Psoas muscle (tissue), 7 donors: ENCODE measurements at regions not wholly inside any gene's neighbourhood (a gene's known extent, or its start where the extent isn't known, plus 50 kb on each side); places are given as distances from the start of the nearest gene placed in this dataset.
"Not testable (repeated sequence)": the region's sequence is repeated elsewhere in the genome, so short reads cannot be mapped to it uniquely, and the experiment has no call there.

Source experiments
- ATAC-seq, 4 donors: fragments of 200-7000 bp; cut with Tn5 transposase; one replicate each; pipeline ENCODE4 v1.9.1; 2020; ENCODE audit warnings: moderate library complexity in 3 of 4, mild to moderate bottlenecking in 2 of 4
- DNase-seq, 2 donors: peaks; one replicate each; pipeline ENCODE4 v3.0.0-alpha.2; 2020
- H3K27ac ChIP-seq: fragments of 200-600 bp; one replicate; pipeline ENCODE4 v1.8.0; 2022
- H3K27me3 ChIP-seq, 3 donors: fragments of 200-600 bp in 1 of 3; one replicate each; pipeline versions ENCODE4 v1.6.1 to v1.8.0; 2013 to 2022; ENCODE audit warnings: low read length in 2 of 3, mild to moderate bottlenecking in 2 of 3, moderate library complexity in 1 of 3; ENCODE audit not compliant: insufficient read depth in 3 of 3
- H3K36me3 ChIP-seq, 2 donors: fragments of 200-600 bp in 1 of 2; one replicate each; pipeline versions ENCODE4 v1.6.1 to v1.8.0; 2013 to 2022; ENCODE audit warnings: low read depth in 1 of 2, mild to moderate bottlenecking in 1 of 2, moderate library complexity in 1 of 2; ENCODE audit not compliant: insufficient read depth in 1 of 2
- H3K4me1 ChIP-seq: fragments of 200-600 bp; one replicate; pipeline ENCODE4 v1.8.0; 2022
- H3K4me3 ChIP-seq: fragments of 200-600 bp; one replicate; pipeline ENCODE4 v1.8.0; 2022; ENCODE audit warnings: mild to moderate bottlenecking
- H3K9me3 ChIP-seq: fragments of 200-600 bp; one replicate; pipeline ENCODE4 v1.8.0; 2022
- WGBS, 3 donors: extraction: QIAGEN DNeasy Blood & Tissue Kit; methylation state at CpG; one replicate each; pipeline versions ENCODE4 v1.1.6 to v1.1.7; 2013; 5-methylcytosine and 5-hydroxymethylcytosine counted together
- intact Hi-C, 2 donors: fragments of 100-400 bp; cut with DNase I; formaldehyde crosslinking; loops; one replicate each; pipeline versions ENCODE4 v1.11.0 to v1.14.2; 2022
- TF ChIP-seq, protein P1 (sequence below): fragments of 200-600 bp; IDR thresholded peaks from one replicate; pipeline ENCODE4 v1.8.0; 2022; ENCODE audit warnings: antibody characterized with exemption
- donor health status: healthy with polysubstance abuse.
- donor health status: DM: no; HTN: no; CAD: no; lungs with moderate emphysema.
- donor health status: Bipolar disorder and iron deficiency.
- donor health status: healthy.
- donor health status: DM: yes; HTN: yes; CAD: no.
- donor health status: DM: no; HTN: no; CAD: no.
- donor health status: DM: yes; HTN: yes; CAD: no.

DNA sequence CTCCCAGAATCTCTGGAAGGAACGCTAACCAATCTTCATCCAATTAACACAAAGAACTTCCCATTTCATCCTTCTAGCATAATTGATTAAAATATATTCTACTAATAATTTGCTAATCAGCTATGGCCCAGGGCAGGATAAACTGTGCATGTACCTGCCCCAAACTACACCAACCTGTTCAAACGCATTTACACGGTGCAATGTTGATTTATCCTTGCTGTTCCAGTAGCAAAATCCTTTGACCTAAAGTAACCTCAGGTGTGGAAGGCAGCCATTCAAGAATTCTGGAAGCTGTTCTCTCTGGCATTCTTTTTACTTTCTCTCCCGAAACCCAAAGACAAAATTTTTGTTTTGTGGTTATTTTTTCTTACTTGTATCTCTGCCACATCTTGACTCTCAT is 309.4 kb downstream of the ZNF674 start:
- H3K4me1 ChIP-seq = no peaks in the 10 kb centered on the region
- 81 to 93% (median 89%) methylated on average over 4 of the region's 4 CpGs for WGBS, 3 donors
- H3K27ac ChIP-seq = no peak overlapping the region
- no peak overlapping the region for H3K4me3 ChIP-seq
- no peak for DNase-seq
- TF ChIP-seq, protein P1, sequence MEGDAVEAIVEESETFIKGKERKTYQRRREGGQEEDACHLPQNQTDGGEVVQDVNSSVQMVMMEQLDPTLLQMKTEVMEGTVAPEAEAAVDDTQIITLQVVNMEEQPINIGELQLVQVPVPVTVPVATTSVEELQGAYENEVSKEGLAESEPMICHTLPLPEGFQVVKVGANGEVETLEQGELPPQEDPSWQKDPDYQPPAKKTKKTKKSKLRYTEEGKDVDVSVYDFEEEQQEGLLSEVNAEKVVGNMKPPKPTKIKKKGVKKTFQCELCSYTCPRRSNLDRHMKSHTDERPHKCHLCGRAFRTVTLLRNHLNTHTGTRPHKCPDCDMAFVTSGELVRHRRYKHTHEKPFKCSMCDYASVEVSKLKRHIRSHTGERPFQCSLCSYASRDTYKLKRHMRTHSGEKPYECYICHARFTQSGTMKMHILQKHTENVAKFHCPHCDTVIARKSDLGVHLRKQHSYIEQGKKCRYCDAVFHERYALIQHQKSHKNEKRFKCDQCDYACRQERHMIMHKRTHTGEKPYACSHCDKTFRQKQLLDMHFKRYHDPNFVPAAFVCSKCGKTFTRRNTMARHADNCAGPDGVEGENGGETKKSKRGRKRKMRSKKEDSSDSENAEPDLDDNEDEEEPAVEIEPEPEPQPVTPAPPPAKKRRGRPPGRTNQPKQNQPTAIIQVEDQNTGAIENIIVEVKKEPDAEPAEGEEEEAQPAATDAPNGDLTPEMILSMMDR = no peak
- H3K36me3 ChIP-seq = no peaks in the 10 kb centered on the region
- no peak for ATAC-seq
- H3K9me3 ChIP-seq = peaks cover 8% of the 10 kb centered on the region
- H3K27me3 ChIP-seq = peaks cover 0 to 6% (median 0%) of the 10 kb centered on the region in 3 donors
- intact Hi-C loops = no loop called here

DNA sequence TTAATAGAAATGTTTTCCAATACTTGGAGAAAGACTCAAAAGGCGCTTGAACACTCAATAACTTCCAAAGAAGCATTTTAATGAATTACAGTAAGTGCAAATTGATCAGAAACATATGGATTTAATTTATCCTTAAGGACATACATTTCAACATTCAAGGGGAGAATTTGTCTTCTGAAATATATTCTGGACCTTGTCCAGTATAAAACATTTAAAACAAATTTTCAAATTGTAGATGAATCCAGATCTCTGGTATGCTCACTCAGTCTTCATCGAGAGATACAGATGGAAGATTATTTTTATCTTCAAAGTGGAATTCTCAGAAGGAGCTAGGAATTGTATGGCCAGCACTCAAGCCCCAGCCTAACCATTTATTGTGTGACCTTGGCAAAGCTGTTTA is 310.4 kb downstream of the ZNF674 start:
- Histone ChIP-seq H3K4me3 (no peak overlapping the region), H3K9me3 (peaks cover 4% of the 10 kb centered on the region), H3K4me1 (no peaks in the 10 kb centered on the region), H3K36me3 (no peaks in the 10 kb centered on the region), H3K27me3 (peaks cover 0 to 3% (median 0%) of the 10 kb centered on the region in 3 donors), H3K27ac (no peak overlapping the region)
- WGBS, 3 donors = 64 to 77% (median 71%) methylated on average over 2 of the region's 2 CpGs
- ATAC-seq (no peak), DNase-seq (no peak)
- intact Hi-C loops = no loop called here
- TF ChIP-seq, protein P1 = no peak

DNA sequence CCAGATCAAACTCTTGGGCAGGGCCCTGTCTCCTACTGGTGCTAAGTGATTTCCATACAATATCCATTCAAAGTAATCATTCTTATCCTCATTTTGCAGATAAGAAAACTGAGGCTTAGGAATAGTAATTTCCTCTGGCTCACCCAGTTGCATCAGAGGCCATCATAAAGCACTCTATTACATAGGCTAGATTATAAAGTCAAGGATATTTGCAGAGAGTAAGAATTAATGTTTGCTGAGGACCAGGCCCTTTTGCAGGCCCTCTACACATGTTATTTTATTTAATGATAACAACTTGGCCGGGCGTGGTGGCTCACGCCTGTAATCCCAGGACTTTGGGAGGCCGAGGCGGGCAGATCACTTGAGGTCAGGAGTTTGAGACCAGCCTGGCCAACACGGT is 316.8 kb downstream of the ZNF674 start:
- H3K36me3 ChIP-seq = no peaks in the 10 kb centered on the region
- no peak for DNase-seq
- intact Hi-C loops = no loop called here

DNA sequence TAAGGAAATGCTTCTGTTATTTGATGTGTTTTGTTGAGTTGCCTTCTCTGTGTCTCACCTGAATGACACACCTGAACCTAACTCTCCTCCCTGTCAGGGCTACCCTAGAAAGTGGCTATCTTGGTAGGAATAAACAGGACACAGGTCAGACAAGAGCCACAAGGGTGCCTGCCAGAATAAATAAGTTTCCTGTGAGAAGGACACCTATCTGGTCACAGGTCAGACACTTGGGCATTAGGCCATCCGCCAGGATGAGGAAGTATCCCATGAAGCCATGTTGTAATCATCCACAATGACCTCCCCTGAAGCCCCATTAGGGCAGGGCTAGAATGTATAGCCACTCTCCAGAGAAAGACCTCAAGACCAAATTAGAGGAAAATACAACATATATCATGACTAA is 318.8 kb downstream of the ZNF674 start:
- Histone ChIP-seq H3K27ac (no peak overlapping the region), H3K36me3 (no peaks in the 10 kb centered on the region), H3K27me3 (no peaks in the 10 kb centered on the region), H3K4me3 (no peak overlapping the region), H3K9me3 (no peaks in the 10 kb centered on the region), H3K4me1 (no peaks in the 10 kb centered on the region)
- 88 to 100% (median 100%) methylated on average over 1 of the region's 1 CpG for WGBS, 3 donors
- DNase-seq = no peak
- intact Hi-C loops = no loop called here
- TF ChIP-seq, protein P1 = no peak
- no peak for ATAC-seq

More for the DNA sequence above, 316.8 kb downstream of the ZNF674 start:
- TF ChIP-seq, protein P1 = no peak
- WGBS, 3 donors = 87 to 96% (median 95%) methylated on average over 6 of the region's 6 CpGs
- Histone ChIP-seq H3K27ac (no peak overlapping the region), H3K4me3 (no peak overlapping the region), H3K4me1 (no peaks in the 10 kb centered on the region), H3K27me3 (no peaks in the 10 kb centered on the region), H3K9me3 (no peaks in the 10 kb centered on the region)
- ATAC-seq = no peak

DNA sequence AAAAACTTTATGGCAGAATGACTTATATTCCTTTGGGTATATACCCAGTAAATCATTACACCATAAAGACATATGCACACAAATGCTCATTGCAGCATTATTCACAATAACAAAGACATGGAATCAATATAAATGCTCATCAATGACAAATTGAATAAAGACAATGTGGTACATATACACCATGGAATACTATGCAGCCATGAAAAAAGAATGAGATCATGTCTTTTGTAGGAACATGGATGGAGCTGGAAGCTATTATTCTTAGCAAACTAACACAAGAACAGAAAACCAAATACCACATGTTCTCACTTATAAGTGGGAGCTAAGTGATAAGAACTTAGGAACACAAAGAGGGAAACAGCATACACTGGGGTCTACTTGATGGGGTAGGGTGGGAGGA is 321.7 kb downstream of the ZNF674 start:
- DNase-seq, H3K27ac ChIP-seq, H3K4me3 ChIP-seq, H3K4me1 ChIP-seq, intact Hi-C loops, H3K27me3 ChIP-seq, ATAC-seq, H3K9me3 ChIP-seq, H3K36me3 ChIP-seq: not testable (repeated sequence)
